ENCODE measurements at regions not wholly inside any gene's neighbourhood (a gene's known extent, or its start where the extent isn't known, plus 50 kb on each side); places are given as distances from the start of the nearest gene placed in this dataset.

DNA sequence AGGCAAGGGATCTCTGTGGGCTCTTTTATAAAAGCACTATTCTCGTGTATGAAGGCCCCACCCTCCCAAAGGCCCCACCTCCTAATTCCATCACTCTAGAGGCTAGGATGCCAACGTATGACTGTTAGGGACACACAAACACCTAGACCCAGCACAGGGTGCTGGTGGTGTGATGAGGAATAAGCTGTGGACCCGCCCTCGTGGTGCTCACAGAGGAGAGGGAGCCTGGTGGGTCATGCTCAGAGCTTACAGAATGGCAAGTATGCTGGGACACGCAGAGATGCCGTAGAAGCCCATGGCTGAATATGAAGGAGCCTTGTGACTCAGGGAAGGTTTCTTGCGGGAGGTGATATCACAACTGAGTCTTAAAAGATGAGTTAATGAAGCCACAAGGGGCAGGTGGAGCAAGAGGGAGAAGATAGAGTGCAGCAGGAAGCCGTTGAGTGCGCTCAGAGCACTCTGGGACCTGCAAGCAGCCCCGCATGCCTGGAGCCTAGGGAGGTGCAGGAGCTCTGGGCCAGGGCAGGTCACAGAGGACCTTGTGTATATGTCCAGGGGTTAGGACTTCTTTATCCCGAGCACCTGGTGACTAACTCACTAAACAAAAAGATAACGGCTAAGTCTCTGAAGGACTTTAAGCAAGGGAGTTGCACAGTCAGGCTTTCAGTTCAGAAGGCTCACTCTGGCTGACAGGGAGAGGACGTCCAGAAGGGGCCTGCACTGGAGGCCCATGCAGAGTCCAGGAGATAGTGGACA lies 160.9 kb downstream of the TRIM29 start:
- TF ChIP-seq POLR2AphosphoS5 (IDR thresholded peaks at IDR 0.05; ENCODE audit: borderline replicate concordance, low read depth, low read length) (no peak), EZH2 (IDR thresholded peaks at IDR 0.05) (no peak), FOXP2 (optimal IDR thresholded peaks at IDR 0.05; ENCODE audit: control extremely low read depth, extremely low read length, insufficient read depth) (no peak)

Measured in SK-N-MC (cell line).